ENCODE measurements at regions not wholly inside any gene's neighbourhood (a gene's known extent, or its start where the extent isn't known, plus 50 kb on each side); places are given as distances from the start of the nearest gene placed in this dataset.

DNA sequence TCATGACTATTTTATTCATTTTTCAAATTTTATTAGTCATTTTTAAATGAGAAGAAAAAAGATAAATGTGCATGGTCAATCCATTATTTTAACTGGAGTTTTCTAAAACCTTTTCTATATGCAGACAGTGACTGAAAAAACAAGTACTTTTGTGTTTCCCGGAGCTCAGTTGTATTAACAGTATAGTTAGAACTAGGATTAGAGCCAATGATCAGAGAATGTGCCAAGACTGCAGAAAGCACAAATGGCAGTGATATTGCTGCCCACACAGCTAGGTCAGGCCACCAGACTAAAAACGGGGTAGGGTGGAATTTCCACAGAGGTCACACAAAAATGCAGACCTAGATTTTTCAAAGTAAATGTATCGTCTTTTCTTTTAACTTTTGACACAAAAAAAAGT is 163.1 kb upstream of the GRIK3 start:
- TF ChIP-seq, protein P1, sequence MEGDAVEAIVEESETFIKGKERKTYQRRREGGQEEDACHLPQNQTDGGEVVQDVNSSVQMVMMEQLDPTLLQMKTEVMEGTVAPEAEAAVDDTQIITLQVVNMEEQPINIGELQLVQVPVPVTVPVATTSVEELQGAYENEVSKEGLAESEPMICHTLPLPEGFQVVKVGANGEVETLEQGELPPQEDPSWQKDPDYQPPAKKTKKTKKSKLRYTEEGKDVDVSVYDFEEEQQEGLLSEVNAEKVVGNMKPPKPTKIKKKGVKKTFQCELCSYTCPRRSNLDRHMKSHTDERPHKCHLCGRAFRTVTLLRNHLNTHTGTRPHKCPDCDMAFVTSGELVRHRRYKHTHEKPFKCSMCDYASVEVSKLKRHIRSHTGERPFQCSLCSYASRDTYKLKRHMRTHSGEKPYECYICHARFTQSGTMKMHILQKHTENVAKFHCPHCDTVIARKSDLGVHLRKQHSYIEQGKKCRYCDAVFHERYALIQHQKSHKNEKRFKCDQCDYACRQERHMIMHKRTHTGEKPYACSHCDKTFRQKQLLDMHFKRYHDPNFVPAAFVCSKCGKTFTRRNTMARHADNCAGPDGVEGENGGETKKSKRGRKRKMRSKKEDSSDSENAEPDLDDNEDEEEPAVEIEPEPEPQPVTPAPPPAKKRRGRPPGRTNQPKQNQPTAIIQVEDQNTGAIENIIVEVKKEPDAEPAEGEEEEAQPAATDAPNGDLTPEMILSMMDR (conservative IDR thresholded peaks at IDR 0.05 in 1 of 2, IDR thresholded peaks at IDR 0.05 in 1 of 2; ENCODE audit: extremely low read depth in 1 of 2, insufficient read depth in 1 of 2, low read depth in 1 of 2, low read length in 2 of 2), result no peak
- no peak for TF ChIP-seq EZH2 (IDR thresholded peaks at IDR 0.05; ENCODE audit: borderline replicate concordance, low read length)
